ENCODE measurements at regions not wholly inside any gene's neighbourhood (a gene's known extent, or its start where the extent isn't known, plus 50 kb on each side); places are given as distances from the start of the nearest gene placed in this dataset.

DNA sequence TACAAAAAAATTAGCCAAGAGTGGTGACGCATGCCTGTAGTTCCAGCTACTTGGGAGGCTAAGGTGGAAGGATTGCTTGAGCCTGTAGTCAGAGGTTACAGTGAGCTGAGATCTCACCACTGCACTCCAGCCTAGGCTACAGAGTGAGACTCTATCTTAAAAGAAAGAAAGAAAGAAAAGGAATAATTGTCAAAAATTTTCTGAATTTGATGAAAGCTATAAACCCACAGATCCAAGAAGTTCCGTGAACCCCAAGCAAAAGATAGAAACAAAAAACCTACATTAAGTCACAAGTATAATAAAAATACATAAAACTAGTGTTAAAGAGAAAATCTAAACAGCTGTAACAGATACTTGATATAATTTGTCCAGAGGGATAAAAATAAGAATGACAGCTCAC, 60.1 kb upstream of the KMT2C start:
- TF ChIP-seq, protein P1, sequence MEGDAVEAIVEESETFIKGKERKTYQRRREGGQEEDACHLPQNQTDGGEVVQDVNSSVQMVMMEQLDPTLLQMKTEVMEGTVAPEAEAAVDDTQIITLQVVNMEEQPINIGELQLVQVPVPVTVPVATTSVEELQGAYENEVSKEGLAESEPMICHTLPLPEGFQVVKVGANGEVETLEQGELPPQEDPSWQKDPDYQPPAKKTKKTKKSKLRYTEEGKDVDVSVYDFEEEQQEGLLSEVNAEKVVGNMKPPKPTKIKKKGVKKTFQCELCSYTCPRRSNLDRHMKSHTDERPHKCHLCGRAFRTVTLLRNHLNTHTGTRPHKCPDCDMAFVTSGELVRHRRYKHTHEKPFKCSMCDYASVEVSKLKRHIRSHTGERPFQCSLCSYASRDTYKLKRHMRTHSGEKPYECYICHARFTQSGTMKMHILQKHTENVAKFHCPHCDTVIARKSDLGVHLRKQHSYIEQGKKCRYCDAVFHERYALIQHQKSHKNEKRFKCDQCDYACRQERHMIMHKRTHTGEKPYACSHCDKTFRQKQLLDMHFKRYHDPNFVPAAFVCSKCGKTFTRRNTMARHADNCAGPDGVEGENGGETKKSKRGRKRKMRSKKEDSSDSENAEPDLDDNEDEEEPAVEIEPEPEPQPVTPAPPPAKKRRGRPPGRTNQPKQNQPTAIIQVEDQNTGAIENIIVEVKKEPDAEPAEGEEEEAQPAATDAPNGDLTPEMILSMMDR (IDR thresholded peaks at IDR 0.05), result no peak
- TF ChIP-seq, protein P2, sequence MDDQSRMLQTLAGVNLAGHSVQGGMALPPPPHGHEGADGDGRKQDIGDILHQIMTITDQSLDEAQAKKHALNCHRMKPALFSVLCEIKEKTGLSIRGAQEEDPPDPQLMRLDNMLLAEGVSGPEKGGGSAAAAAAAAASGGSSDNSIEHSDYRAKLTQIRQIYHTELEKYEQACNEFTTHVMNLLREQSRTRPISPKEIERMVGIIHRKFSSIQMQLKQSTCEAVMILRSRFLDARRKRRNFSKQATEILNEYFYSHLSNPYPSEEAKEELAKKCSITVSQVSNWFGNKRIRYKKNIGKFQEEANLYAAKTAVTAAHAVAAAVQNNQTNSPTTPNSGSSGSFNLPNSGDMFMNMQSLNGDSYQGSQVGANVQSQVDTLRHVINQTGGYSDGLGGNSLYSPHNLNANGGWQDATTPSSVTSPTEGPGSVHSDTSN (IDR thresholded peaks at IDR 0.05), result no peak
- TF ChIP-seq, protein P3, sequence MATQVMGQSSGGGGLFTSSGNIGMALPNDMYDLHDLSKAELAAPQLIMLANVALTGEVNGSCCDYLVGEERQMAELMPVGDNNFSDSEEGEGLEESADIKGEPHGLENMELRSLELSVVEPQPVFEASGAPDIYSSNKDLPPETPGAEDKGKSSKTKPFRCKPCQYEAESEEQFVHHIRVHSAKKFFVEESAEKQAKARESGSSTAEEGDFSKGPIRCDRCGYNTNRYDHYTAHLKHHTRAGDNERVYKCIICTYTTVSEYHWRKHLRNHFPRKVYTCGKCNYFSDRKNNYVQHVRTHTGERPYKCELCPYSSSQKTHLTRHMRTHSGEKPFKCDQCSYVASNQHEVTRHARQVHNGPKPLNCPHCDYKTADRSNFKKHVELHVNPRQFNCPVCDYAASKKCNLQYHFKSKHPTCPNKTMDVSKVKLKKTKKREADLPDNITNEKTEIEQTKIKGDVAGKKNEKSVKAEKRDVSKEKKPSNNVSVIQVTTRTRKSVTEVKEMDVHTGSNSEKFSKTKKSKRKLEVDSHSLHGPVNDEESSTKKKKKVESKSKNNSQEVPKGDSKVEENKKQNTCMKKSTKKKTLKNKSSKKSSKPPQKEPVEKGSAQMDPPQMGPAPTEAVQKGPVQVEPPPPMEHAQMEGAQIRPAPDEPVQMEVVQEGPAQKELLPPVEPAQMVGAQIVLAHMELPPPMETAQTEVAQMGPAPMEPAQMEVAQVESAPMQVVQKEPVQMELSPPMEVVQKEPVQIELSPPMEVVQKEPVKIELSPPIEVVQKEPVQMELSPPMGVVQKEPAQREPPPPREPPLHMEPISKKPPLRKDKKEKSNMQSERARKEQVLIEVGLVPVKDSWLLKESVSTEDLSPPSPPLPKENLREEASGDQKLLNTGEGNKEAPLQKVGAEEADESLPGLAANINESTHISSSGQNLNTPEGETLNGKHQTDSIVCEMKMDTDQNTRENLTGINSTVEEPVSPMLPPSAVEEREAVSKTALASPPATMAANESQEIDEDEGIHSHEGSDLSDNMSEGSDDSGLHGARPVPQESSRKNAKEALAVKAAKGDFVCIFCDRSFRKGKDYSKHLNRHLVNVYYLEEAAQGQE (IDR thresholded peaks at IDR 0.05; ENCODE audit: low read depth, low read length), result no peak

All from SK-N-SH (cell line).